ENCODE measurements at regions not wholly inside any gene's neighbourhood (a gene's known extent, or its start where the extent isn't known, plus 50 kb on each side); places are given as distances from the start of the nearest gene placed in this dataset.

DNA sequence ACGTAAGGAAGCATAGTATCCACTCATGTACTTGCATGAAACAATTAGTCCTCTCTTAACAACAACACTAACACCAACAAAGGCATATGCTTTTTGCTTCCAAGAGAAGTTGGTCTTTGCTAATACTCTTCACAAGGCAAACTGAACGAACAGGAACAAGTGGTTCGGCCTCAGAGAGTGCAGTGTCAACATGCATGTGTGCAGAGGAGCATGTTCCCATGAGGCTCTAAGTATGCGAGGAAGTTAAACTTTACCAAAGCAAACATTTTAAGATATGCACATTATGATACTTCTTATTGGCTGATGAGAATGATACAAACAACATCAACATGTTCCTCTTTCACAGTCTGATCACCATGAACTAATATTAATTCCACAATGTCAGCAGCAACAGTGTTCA is 285.3 kb upstream of the IRX5 start:
- WGBS, 4 donors = 74 to 85% (median 79%) methylated on average over 4 of the region's 4 CpGs
- TF ChIP-seq POLR2A (IDR thresholded peaks at IDR 0.05) = no peak
- TF ChIP-seq, protein P1, sequence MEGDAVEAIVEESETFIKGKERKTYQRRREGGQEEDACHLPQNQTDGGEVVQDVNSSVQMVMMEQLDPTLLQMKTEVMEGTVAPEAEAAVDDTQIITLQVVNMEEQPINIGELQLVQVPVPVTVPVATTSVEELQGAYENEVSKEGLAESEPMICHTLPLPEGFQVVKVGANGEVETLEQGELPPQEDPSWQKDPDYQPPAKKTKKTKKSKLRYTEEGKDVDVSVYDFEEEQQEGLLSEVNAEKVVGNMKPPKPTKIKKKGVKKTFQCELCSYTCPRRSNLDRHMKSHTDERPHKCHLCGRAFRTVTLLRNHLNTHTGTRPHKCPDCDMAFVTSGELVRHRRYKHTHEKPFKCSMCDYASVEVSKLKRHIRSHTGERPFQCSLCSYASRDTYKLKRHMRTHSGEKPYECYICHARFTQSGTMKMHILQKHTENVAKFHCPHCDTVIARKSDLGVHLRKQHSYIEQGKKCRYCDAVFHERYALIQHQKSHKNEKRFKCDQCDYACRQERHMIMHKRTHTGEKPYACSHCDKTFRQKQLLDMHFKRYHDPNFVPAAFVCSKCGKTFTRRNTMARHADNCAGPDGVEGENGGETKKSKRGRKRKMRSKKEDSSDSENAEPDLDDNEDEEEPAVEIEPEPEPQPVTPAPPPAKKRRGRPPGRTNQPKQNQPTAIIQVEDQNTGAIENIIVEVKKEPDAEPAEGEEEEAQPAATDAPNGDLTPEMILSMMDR (IDR thresholded peaks at IDR 0.05) = no peak
- intact Hi-C loops (cut with DNase I) = no loop called here

DNA sequence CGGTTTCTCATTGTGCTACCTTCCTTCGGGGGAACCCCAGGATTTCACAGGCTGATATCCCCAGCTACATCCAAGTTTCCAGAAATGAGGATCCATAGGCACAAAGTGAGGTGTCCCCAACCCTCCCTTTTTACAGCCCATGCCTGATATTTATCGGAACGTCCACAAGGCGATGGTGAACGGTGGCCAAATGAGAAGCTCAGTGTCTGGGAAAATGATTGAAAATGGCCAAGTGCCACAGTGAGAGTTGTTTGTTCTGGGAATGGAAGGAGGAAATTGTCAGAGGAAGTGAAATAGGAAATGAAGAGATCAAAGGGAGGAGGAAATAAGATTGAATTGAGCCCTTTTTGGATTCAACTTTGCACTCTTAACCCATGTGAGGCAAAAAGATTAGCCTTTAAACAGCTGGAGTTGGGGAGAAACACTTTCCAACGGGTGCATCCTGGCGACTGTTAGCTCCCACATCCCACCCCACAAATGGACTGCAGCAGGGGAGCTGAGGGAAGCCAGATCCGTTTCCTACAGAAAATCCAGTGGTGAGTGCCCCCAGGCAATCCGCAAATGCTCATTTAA is 294.4 kb upstream of the IRX5 start:
- no peak overlapping the region for H3K27ac ChIP-seq
- intact Hi-C loops (cut with DNase I) = loop anchor here in 4 of 10 donors (10.0 kb wide), 3 partner anchors 132 to 352 kb away; partner anchors contain the start of gene IRX3 (in 1 of the 4)
- no peaks in the 10 kb centered on the region for H3K27me3 ChIP-seq
- no peaks in the 10 kb centered on the region for H3K36me3 ChIP-seq
- no peak for TF ChIP-seq POLR2A (IDR thresholded peaks at IDR 0.05)
- TF ChIP-seq, protein P1 (IDR thresholded peaks at IDR 0.05) = no peak
- 56 to 67% (median 57%) methylated on average over 10 of the region's 10 CpGs for WGBS, 4 donors
- no peak overlapping the region for H3K4me3 ChIP-seq
- ATAC-seq = peak in 1 of 4 donors; percentile 65
- DNase-seq = no peak
- peaks cover 0 to 4% (median 0%) of the 10 kb centered on the region in 12 donors for H3K4me1 ChIP-seq
- no peaks in the 10 kb centered on the region for H3K9me3 ChIP-seq

More for the DNA sequence above, 285.3 kb upstream of the IRX5 start:
- no peaks in the 10 kb centered on the region for H3K4me1 ChIP-seq
- H3K27ac ChIP-seq = no peak overlapping the region
- no peaks in the 10 kb centered on the region for H3K36me3 ChIP-seq
- peaks cover 0 to 2% (median 0%) of the 10 kb centered on the region in 9 donors for H3K27me3 ChIP-seq
- H3K4me3 ChIP-seq = no peak overlapping the region
- ATAC-seq (no peak), DNase-seq (no peak)
- H3K9me3 ChIP-seq = peaks cover 0 to 9% (median 0%) of the 10 kb centered on the region in 12 donors

DNA sequence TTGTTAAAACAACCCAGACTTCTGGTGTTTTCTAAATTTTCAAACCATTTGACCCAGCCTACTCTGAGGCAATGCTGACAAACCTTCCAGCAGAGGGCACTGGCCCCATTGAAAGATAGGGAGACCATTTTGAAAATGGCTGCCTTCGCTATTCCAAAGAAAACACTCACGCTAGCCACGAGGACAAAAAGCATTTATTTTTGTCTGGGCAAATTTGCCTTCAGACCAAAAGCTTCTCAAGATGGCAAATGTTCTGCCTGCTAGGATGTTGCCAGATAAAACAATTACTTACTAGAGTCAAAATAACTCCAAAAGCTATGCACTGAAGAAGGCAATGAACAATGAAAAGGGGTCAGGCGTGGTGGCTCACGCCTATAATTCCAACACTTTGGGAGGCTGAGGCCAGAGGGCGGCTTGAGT is 296.7 kb upstream of the IRX5 start:
- H3K4me3 ChIP-seq = no peak overlapping the region
- intact Hi-C loops (cut with DNase I) = loop anchor here in 5 of 10 donors (5.0 to 10.0 kb wide), 4 partner anchors 129 to 349 kb away; partner anchors contain the start of gene IRX3 (in 1 of the 5)
- ATAC-seq (peak in 2 of 4 donors; percentile 33 to 62), DNase-seq (peak in 2 of 5 donors; percentile 29 to 38)
- no peaks in the 10 kb centered on the region for H3K27me3 ChIP-seq
- WGBS, 4 donors = 74 to 80% (median 76%) methylated on average over 6 of the region's 6 CpGs
- TF ChIP-seq POLR2A (IDR thresholded peaks at IDR 0.05) = no peak
- TF ChIP-seq, protein P1 (IDR thresholded peaks at IDR 0.05) = peak in 11 of 12 donors; percentile 25 to 65 (median 46)
- H3K4me1 ChIP-seq = peaks cover 0 to 4% (median 0%) of the 10 kb centered on the region in 12 donors
- no peaks in the 10 kb centered on the region for H3K9me3 ChIP-seq
- H3K36me3 ChIP-seq = no peaks in the 10 kb centered on the region
- no peak overlapping the region for H3K27ac ChIP-seq

DNA sequence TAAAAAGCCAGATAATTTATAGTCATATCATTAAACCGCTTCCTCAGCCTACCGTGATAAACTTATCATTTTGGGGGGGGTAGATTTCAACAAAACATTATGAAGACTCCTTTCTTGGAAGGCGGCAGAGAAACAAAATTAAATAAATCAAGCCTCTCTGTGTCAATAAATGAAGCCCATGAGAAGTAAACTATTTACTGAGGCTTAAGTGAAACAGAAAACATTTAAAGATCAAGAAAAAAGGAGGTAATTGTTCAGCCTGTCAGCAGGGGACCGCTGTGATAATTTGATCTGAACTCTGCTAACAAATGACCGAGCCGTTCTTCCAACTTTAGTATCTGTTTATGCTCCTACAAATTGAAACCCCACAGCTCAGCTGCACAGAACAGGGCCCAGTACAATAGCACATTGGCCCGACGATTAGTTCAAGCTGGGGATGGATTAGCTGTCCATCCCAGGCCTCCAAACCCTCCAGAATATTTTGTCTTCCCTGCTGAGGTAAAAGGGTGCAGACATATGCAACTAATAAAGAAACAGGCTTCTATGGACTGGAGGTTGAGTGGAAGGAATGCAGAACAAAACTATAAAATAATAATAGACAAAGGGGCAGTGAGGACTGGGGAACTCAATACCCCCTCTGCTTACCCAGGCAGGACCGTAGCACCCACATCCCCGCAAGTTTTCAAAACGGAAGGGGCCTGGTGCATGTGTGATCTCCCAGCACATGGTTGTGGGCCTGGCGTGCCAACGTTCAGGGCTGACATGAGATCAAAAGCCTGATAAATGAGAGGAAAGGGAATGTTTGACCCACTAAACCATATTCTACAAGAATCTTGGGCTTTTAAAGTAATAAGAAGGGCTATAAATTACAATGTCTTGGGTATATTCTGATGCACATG is 298.1 kb upstream of the IRX5 start:
- H3K4me3 ChIP-seq = no peak overlapping the region
- TF ChIP-seq, protein P1 (IDR thresholded peaks at IDR 0.05) = no peak
- no peak for TF ChIP-seq POLR2A (IDR thresholded peaks at IDR 0.05)
- intact Hi-C loops (cut with DNase I) = loop anchor here in 5 of 10 donors (5.0 to 10.0 kb wide), 4 partner anchors 128 to 348 kb away; partner anchors contain the start of gene IRX3 (in 1 of the 5)
- no peak overlapping the region for H3K27ac ChIP-seq
- H3K27me3 ChIP-seq = no peaks in the 10 kb centered on the region
- H3K9me3 ChIP-seq = no peaks in the 10 kb centered on the region
- H3K4me1 ChIP-seq = peaks cover 0 to 4% (median 0%) of the 10 kb centered on the region in 12 donors
- 81 to 84% (median 83%) methylated on average over 13 of the region's 13 CpGs for WGBS, 4 donors
- no peaks in the 10 kb centered on the region for H3K36me3 ChIP-seq
- ATAC-seq = no peak
- DNase-seq = no peak
